Embryonic facial prominence (tissue), 1 donor: ENCODE measurements at regions not wholly inside any gene's neighbourhood (a gene's known extent, or its start where the extent isn't known, plus 50 kb on each side); places are given as distances from the start of the nearest gene placed in this dataset.

ENCODE experiments used
- DNase-seq: peaks from one replicate; pipeline ENCODE4 v3.0.0-alpha.2; 2016; ENCODE audit errors: extremely low spot score

DNA sequence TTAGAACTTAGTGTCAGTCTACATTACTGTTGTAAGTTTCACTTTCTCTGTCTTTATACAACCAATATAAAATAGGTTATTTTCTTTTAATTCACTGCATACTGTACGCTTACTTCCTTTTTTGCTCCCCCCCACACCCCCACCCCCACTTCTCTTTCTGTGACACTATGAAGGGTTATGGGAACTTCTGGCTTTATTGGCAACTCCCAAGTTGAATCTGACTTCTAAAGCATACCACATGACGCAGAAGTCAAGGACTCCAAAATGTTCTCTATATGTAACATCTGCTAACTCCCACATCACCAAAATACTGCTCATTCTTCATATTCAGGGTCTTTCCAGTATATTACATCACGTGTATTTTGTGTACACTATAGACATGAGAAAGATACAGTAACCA is 81.2 kb upstream of the ATXN7L3B start:
- no peak for DNase-seq

DNA sequence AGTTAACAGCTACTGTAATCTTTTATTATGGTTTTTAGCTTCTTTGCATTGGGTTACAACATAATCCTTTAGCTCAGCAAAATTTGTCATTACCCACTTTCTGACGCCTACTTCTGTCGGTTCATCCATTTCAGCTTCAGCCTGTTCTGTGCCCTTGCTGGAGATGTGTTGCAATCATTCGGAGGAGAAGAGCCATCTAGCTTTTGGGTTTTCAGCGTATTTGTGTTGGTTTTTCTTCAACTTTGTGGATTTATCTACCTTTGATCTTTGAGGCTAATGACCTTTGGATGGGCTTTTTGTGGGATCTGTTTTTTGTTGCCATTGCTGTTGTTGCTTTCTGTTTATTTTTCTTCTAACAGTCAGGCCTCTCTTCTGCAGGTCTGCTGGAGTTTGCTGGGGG is 69.2 kb upstream of the ATXN7L3B start:
- no peak for DNase-seq

- no peak for DNase-seq
Observed at GRCh38 chr12:74476234-74476633, 61.4 kb upstream of the ATXN7L3B start.

DNA sequence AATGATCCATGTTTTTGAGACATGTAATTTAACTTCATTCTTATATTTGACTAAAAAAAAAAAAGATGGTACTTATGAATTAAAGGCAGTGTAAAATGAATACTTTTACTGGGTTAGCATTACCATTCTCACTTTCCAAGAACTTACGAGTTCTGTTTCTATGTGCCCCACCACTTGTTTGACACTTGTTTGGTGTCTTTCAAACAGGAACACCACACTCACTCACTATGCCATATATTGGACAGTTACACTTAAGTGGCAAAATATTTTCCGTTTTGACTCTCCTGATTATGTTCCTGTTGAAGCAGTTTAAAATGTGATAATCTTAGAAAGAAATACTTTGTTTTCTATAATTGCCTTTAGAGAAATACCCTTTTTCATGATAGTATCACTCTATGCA is 56.6 kb upstream of the ATXN7L3B start:
- no peak for DNase-seq

DNA sequence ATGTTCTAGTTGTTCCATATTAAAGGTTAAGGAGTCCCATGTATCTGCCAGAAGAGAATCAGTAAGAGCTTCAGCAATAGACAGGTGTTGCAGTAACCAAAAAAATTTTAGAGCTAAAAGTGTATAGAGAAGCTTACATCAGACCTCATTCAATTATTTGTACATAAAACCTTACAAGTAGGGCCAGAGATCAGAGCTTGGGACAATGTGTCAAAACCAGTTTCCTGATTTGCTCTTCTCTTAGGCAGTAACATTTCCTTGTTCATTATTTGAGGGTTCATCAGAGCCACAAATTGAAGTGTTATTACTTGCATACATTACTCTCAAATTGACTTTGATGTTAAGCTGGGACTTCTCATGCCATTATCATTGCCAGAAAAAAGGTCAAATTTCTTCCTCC is 55.5 kb upstream of the ATXN7L3B start:
- no peak for DNase-seq

- no peak for DNase-seq
Observed at GRCh38 chr12:74483057-74483456, 54.6 kb upstream of the ATXN7L3B start.
